Natural killer cell treated with Interleukin-12 subunit alpha and Interleukin-12 subunit beta and Interleukin-15 and Interleukin-18, amount 100 ng/mL, for 72 hours (primary cell): ENCODE measurements at regions not wholly inside any gene's neighbourhood (a gene's known extent, or its start where the extent isn't known, plus 50 kb on each side); places are given as distances from the start of the nearest gene placed in this dataset.

Source experiments
- ATAC-seq, 2 donors: fragments of 150-1000 bp; cut with Tn5 transposase in 1 of 2; sonication (Bioruptor Pico), chemical (Tn5 transposase) in 1 of 2; 2 replicates each; pipeline ENCODE4 v1.10.0; 2021
- DNase-seq: peaks from one replicate; pipeline ENCODE4 v3.0.0; 2022; ENCODE audit warnings: low spot score
- H3K27ac Mint-ChIP-seq, 2 donors: 1 replicate in 1 of 2; 2 replicates in 1 of 2; pipeline ENCODE4 v1.8.0; 2022; ENCODE audit warnings: mixed read lengths in 2 of 2, mild to moderate bottlenecking in 1 of 2, moderate library complexity in 1 of 2
- H3K27me3 Mint-ChIP-seq, 2 donors: 1 replicate in 1 of 2; 2 replicates in 1 of 2; pipeline ENCODE4 v1.8.0; 2022; ENCODE audit warnings: mixed read lengths in 2 of 2
- H3K36me3 Mint-ChIP-seq: one replicate; pipeline ENCODE4 v1.8.0; 2022; ENCODE audit warnings: mixed read lengths
- H3K4me1 Mint-ChIP-seq, 2 donors: 1 replicate in 1 of 2; 2 replicates in 1 of 2; pipeline ENCODE4 v1.8.0; 2022; ENCODE audit warnings: low read depth in 2 of 2, mixed read lengths in 2 of 2, mild to moderate bottlenecking in 1 of 2
- H3K4me3 Mint-ChIP-seq: one replicate; pipeline ENCODE4 v1.8.0; 2022; ENCODE audit warnings: mixed read lengths
- H3K9me3 Mint-ChIP-seq: 2 replicates; pipeline ENCODE4 v1.8.0; 2022; ENCODE audit warnings: mixed read lengths

GRCh38 chr11:72493426-72494108, 59.2 kb upstream of the CLPB start:
- DNase-seq (no peak), ATAC-seq (no peak)
- Mint-ChIP-seq H3K9me3 (no peaks in the 10 kb centered on the region), H3K27me3 (peaks cover 0 to 4% of the 10 kb centered on the region in 2 donors), H3K27ac (no peak overlapping the region), H3K4me3 (no peak overlapping the region), H3K4me1 (no peaks in the 10 kb centered on the region), H3K36me3 (no peaks in the 10 kb centered on the region)

GRCh38 chr11:72491001-72491400, 56.7 kb upstream of the CLPB start:
- DNase-seq (no peak), ATAC-seq (no peak)
- Mint-ChIP-seq H3K4me1 (no peaks in the 10 kb centered on the region), H3K27ac (no peak overlapping the region), H3K9me3 (no peaks in the 10 kb centered on the region), H3K4me3 (no peak overlapping the region), H3K27me3 (peaks cover 0 to 8% of the 10 kb centered on the region in 2 donors), H3K36me3 (no peaks in the 10 kb centered on the region)
